HCT116 (cell line): ENCODE measurements at regions not wholly inside any gene's neighbourhood (a gene's known extent, or its start where the extent isn't known, plus 50 kb on each side); places are given as distances from the start of the nearest gene placed in this dataset.

ENCODE experiments used
- EGR1 ChIP-seq: IDR thresholded peaks from 2 replicates; pipeline ENCODE4 v1.6.1; 2012; ENCODE audit warnings: low read depth
- EZH2 ChIP-seq: fragments of 200-600 bp; sonication (generic); IDR thresholded peaks from 2 replicates; pipeline ENCODE4 v1.6.1; 2017; ENCODE audit warnings: antibody characterized with exemption, mixed run types
- POLR2A ChIP-seq: IDR thresholded peaks from 2 replicates; pipeline ENCODE4 v1.7.0; 2011; ENCODE audit warnings: borderline replicate concordance; ENCODE audit not compliant: insufficient read depth, insufficient read length; ENCODE audit errors: extremely low read depth
- POLR2AphosphoS5 ChIP-seq: IDR thresholded peaks from 2 replicates; pipeline ENCODE4 v1.6.1; 2011; ENCODE audit warnings: mild to moderate bottlenecking, low read depth, low read length, moderate library complexity
- SP1 ChIP-seq: IDR thresholded peaks from 2 replicates; pipeline ENCODE4 v1.6.1; 2012; ENCODE audit warnings: low read depth
- SRF ChIP-seq: IDR thresholded peaks from 2 replicates; pipeline ENCODE4 v1.6.1; 2012; ENCODE audit warnings: low read depth
- ZNF274 ChIP-seq: fragments of 200-500 bp; sonication (Bioruptor generic); IDR thresholded peaks from 2 replicates; pipeline ENCODE4 v1.6.1; 2014; ENCODE audit warnings: mild to moderate bottlenecking, low read depth, low read length, inconsistent platforms
- TF ChIP-seq, protein P1 (sequence below): IDR thresholded peaks from 2 replicates; pipeline ENCODE4 v1.6.1; 2012; ENCODE audit warnings: low read depth
- TF ChIP-seq, protein P2 (sequence below): IDR thresholded peaks from 2 replicates; pipeline ENCODE4 v1.6.1; 2012
- TF ChIP-seq, protein P3 (sequence below), 3 experiments: fragments of 200-600 bp in 1 of 3; sonication (generic) in 1 of 3; IDR thresholded peaks in 2 of 3; conservative IDR thresholded peaks in 1 of 3; 2 replicates each; pipeline ENCODE4 v1.5.1; 2012 to 2017; ENCODE audit warnings: low read depth in 2 of 3, low read length in 2 of 3, antibody characterized with exemption in 1 of 3, borderline replicate concordance in 1 of 3, control low read depth in 1 of 3, mild to moderate bottlenecking in 1 of 3, mixed read lengths in 1 of 3, mixed run types in 1 of 3, moderate library complexity in 1 of 3; ENCODE audit not compliant: insufficient read depth in 1 of 3

DNA sequence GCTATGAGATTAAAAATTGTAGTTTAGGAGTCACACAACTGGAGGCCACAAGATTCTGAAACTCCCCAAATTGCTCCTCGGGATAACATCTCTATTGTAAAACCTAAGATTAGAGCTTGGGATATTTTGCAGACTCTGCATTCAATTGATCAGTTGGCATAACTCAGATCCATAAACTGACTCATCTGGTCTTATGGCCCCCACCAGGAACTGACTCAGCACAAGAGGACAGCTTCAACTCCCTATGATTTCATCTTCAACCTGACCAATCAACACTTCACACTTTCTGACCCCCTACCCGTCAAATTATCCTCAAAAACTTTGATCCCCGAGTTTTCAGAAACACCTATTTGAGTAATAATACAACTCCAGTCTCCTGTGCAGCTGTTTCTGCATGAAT is 257.3 kb downstream of the HAO1 start:
- TF ChIP-seq, protein P1, sequence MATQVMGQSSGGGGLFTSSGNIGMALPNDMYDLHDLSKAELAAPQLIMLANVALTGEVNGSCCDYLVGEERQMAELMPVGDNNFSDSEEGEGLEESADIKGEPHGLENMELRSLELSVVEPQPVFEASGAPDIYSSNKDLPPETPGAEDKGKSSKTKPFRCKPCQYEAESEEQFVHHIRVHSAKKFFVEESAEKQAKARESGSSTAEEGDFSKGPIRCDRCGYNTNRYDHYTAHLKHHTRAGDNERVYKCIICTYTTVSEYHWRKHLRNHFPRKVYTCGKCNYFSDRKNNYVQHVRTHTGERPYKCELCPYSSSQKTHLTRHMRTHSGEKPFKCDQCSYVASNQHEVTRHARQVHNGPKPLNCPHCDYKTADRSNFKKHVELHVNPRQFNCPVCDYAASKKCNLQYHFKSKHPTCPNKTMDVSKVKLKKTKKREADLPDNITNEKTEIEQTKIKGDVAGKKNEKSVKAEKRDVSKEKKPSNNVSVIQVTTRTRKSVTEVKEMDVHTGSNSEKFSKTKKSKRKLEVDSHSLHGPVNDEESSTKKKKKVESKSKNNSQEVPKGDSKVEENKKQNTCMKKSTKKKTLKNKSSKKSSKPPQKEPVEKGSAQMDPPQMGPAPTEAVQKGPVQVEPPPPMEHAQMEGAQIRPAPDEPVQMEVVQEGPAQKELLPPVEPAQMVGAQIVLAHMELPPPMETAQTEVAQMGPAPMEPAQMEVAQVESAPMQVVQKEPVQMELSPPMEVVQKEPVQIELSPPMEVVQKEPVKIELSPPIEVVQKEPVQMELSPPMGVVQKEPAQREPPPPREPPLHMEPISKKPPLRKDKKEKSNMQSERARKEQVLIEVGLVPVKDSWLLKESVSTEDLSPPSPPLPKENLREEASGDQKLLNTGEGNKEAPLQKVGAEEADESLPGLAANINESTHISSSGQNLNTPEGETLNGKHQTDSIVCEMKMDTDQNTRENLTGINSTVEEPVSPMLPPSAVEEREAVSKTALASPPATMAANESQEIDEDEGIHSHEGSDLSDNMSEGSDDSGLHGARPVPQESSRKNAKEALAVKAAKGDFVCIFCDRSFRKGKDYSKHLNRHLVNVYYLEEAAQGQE = no peak
- TF ChIP-seq EZH2 (no peak), POLR2A (no peak), POLR2AphosphoS5 (no peak), ZNF274 (no peak), SRF (no peak), SP1 (no peak), EGR1 (no peak)
- TF ChIP-seq, protein P2, sequence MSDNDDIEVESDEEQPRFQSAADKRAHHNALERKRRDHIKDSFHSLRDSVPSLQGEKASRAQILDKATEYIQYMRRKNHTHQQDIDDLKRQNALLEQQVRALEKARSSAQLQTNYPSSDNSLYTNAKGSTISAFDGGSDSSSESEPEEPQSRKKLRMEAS = no peak
- TF ChIP-seq, protein P3, sequence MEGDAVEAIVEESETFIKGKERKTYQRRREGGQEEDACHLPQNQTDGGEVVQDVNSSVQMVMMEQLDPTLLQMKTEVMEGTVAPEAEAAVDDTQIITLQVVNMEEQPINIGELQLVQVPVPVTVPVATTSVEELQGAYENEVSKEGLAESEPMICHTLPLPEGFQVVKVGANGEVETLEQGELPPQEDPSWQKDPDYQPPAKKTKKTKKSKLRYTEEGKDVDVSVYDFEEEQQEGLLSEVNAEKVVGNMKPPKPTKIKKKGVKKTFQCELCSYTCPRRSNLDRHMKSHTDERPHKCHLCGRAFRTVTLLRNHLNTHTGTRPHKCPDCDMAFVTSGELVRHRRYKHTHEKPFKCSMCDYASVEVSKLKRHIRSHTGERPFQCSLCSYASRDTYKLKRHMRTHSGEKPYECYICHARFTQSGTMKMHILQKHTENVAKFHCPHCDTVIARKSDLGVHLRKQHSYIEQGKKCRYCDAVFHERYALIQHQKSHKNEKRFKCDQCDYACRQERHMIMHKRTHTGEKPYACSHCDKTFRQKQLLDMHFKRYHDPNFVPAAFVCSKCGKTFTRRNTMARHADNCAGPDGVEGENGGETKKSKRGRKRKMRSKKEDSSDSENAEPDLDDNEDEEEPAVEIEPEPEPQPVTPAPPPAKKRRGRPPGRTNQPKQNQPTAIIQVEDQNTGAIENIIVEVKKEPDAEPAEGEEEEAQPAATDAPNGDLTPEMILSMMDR (IDR thresholded peaks at IDR 0.05 in 2 of 3, conservative IDR thresholded peaks at IDR 0.05 in 1 of 3; ENCODE audit: borderline replicate concordance in 1 of 3, insufficient read depth in 1 of 3, low read depth in 2 of 3, low read length in 2 of 3) = no peak
